ENCODE measurements at regions not wholly inside any gene's neighbourhood (a gene's known extent, or its start where the extent isn't known, plus 50 kb on each side); places are given as distances from the start of the nearest gene placed in this dataset.

- TF ChIP-seq CTCF (IDR thresholded peaks at IDR 0.05; ENCODE audit: extremely low read depth, missing control alignments): no peak
- no peak for DNase-seq (ENCODE audit: low spot score)
These were observed 494.2 kb upstream of the FSTL5 start for GRCh38 chr4:162657966-162658365.

DNA sequence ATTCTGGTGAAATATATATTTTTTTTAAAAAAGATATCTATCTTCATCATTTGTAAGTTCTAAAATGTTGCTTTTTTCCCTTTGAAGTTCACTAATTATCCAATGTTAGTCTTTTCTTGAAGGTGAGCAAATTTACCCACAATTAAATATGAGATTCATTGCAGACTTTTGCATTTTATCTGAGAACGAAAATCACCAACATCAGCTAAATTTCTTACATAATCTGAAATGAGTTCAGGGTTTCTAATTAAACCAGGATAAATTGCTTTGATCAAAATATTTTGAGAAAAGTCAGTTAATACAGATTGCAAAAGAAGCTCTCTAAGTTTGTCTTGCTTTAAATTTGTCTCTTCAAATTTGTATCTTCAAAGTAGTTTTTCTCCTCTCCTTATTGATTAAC, 486.4 kb upstream of the FSTL5 start:
- no peak for TF ChIP-seq CTCF (IDR thresholded peaks at IDR 0.05; ENCODE audit: extremely low read depth, missing control alignments)

GRCh38 chr4:162645381-162645780, 481.6 kb upstream of the FSTL5 start:
- DNase-seq (ENCODE audit: low spot score): no peak
- TF ChIP-seq CTCF (IDR thresholded peaks at IDR 0.05; ENCODE audit: extremely low read depth, missing control alignments): no peak

More for the DNA sequence above, 486.4 kb upstream of the FSTL5 start:
- no peak for DNase-seq (ENCODE audit: low spot score)

DNA sequence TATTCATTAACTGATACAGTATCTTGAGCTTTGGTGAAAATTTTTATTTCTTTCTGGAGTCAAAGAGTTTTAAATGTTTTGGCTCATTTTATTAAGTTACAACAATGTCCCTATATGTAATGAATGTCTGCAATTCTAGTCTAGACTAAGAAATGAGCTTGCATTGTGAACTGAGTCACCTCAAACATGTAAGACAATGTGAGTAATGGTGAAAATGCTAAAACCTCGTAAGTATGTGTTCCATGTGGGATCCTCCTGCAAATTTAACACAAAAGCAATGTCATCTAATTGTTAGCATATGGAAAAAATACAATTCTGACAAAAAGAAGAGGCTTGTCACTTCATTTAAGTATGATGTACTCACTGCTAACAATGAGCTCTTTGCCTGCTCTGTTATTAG, 480.5 kb upstream of the FSTL5 start:
- TF ChIP-seq CTCF (IDR thresholded peaks at IDR 0.05; ENCODE audit: extremely low read depth, missing control alignments): no peak

DNA sequence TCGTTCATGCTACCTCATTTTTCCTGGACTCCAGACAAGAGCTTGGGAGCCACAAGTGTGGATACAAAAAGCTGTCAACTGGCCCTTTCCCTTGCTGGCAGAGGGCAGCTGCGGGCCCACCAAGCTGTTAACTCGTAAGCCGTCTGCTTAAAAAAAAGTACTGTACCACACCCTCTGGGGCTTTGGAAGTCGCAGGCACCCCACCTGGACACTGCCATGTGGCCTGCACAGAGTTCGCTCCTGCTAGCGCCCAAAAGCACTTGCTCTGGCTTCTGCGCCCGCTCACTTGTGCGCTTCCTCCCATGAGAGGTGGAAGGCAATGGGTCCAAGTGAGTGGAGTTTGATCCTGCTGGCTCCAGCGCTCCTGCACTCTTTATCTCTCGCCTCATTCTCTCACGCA, 476.4 kb upstream of the FSTL5 start:
- no peak for DNase-seq (ENCODE audit: low spot score)
- no peak for TF ChIP-seq CTCF (IDR thresholded peaks at IDR 0.05; ENCODE audit: extremely low read depth, missing control alignments)

More for the DNA sequence above, 480.5 kb upstream of the FSTL5 start:
- DNase-seq (ENCODE audit: low spot score): no peak

DNA sequence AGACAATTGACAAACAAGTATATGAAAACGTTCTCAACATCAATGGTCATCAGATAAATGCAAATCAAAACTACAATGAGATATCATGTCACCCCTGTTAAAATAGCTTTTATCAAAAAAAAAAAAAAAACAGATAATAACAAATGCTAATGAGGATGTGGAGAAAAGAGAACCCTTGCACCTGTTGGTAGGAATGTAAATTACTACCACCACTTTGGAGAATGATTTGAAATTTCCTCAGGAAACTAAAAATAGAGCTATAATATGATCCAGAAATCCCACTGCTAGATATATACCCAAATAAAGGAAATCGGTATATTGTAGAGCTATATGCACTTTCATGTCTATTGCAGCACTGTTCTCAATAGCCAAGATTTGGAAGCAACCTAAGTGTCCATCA, 470.6 kb upstream of the FSTL5 start:
- DNase-seq (ENCODE audit: low spot score): no peak
- no peak for TF ChIP-seq CTCF (IDR thresholded peaks at IDR 0.05; ENCODE audit: extremely low read depth, missing control alignments)

DNA sequence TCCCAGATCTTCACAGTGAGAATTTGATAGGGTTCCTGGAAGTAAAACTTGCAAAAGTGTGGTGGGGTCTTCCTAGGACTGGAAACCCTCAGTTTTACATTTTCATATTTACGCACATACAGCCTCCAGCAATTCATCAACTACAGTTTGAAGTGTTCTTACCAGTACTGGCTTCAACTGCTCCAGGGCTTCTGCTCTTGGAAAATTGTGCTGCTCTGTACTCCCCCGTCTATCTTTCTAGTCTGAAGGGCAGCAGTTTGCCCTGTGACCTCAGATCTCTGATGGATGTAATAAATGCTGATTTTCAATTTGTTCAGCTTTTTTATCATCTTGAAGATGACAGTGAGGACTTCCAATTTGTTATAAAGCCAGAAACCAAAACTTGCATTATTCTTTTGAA, 458.9 kb upstream of the FSTL5 start:
- TF ChIP-seq CTCF (IDR thresholded peaks at IDR 0.05; ENCODE audit: extremely low read depth, missing control alignments): no peak
- no peak for DNase-seq (ENCODE audit: low spot score)
